Renal cortex interstitium (tissue), 11 donors: ENCODE measurements at regions not wholly inside any gene's neighbourhood (a gene's known extent, or its start where the extent isn't known, plus 50 kb on each side); places are given as distances from the start of the nearest gene placed in this dataset.
A peak's percentile ranks its signal among the peaks of the same experiment; 100 is the strongest.
"Not testable (repeated sequence)": the region's sequence is repeated elsewhere in the genome, so short reads cannot be mapped to it uniquely, and the experiment has no call there.

Experiments
- DNase-seq, 11 donors: peaks; one replicate each; pipeline ENCODE4 v3.0.0-alpha.2; 2013; ENCODE audit warnings: low read depth in 9 of 11, low spot score in 4 of 11; ENCODE audit errors: extremely low read depth in 1 of 11

DNA sequence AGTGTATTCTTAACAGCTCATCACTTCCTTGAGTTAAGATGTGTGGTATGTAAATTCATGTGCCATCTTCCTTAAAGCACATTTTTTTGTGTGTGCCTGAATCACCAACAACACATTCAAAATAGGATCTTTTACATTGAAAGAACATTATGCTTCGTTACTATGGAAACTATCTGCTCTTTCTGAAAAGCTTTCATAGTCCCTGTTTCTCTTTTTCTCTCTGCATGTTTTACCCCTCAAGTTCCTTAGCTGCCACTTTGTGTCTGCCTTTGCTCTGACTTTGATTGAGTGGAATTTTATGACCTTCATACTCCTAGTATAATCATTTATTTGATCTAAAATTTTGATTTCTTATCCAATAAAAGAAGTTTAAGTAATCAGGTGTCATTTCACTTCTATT lies 880.3 kb upstream of the FOXG1 start:
- no peak for DNase-seq

DNA sequence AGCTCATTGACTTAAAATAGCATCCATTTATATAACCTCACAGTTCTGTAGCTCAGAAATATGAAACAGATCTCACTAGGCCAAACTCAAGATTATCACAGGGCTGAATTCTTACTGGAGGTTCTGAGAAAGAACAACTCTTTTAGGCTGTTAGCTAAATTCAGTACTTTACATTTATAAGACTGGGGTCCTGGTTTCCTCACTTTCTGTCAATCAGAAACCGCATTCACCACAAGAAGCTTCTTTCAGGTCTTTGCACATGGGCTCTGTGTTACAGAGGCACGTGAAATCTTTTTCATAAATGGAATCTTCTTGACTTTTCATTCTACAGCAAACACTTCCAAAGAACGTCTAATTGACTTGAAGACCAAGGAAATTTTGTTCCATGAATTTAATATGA lies 876.3 kb upstream of the FOXG1 start:
- DNase-seq = no peak

DNA sequence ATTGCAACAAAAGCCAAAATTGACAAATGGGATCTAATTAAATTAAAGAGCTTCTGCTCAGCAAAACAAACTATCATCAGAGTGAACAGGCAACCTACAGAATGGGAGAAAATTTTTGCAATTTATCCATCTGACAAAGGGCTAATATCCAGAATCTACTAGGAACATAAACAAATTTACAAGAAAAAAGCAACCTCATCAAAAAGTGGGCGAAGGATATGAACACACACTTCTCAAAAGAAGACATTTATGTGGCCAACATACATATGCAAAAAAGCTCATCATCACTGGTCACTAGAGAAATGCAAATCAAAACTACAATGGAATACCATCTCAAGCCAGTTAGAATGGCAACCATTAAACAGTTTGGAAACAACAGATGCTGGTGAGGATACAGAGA lies 858.1 kb upstream of the FOXG1 start:
- DNase-seq = not testable (repeated sequence)

DNA sequence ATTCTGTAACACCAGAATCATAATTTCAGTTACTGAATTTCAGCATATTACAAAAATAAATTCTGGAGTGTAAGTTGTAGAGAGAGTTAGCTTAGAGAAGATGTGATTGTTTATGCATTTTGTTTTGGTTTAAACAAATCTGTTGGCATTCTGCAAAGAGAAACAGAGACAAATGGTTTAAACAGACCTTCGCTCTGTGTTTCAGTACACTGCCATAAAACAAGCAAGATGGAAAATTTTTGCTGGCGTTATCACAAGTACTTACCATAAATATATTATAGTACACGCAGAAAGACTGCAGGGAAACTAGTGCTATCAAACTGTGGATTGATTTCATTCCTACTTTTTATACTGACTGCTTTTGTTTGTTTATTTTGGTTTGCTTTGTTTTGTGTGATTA lies 850.3 kb upstream of the FOXG1 start:
- no peak for DNase-seq

DNA sequence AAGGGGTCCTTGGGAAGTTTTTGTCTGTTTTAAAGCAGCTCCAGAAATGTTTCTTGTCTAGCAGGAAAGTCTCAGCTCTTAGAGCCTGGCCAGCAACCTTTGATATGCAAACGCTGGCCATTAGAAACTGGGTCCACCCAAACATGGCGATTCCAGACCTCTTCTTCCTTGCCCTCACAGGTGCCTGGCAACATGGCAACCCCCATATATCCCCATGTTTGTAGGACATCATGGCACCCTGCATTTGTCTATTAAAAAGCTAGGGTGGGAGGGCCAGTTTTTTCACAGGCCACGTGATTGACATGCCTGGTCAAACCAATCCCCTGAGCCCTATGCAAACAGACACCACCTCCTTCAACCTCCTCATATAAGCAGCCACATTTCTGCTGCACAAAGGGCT lies 848.7 kb upstream of the FOXG1 start:
- DNase-seq = no peak

DNA sequence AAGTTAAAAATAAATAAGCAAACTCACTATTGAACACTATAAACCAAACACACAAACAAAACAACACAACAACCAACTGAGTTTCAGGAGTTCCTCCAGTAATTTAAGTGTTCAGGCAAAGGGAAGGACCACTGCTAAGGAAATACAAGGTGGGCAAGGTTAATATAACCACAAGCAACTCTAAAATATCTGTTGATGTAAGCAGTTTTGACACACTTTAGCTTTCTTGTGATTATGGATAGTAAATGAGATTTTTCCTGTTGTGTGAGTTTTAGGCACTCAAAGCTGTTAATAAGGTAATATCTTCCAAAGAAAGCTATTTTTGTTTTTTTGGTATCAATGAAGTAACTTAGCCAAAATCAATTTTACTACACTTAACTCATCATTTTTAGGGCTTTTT lies 839.1 kb upstream of the FOXG1 start:
- DNase-seq = no peak

DNA sequence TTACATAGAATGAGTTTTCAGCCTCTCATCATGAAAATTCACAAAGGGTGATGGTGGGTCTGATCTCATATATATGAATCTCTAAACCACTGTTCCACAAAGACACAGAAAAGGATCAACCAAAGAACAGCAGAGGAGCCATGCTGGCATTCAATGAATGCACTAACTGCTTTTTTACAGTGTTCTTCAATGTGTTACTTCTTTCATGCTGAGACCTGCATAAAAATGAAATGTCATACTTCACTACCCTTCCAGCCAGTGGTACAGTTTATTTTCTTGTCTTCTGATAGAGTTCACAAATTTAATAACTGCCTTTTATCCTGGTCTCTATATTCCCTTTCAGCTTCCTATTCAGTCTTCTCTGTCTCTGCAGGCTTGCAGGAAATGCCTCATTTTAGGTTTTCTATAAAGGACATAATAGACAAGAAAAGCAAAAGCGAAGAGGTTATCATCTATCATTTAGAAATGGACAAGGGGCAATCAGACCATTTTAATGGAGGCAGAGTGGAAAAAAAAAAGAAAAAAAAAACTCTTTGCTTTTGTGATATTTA lies 836.7 kb upstream of the FOXG1 start:
- DNase-seq = no peak

DNA sequence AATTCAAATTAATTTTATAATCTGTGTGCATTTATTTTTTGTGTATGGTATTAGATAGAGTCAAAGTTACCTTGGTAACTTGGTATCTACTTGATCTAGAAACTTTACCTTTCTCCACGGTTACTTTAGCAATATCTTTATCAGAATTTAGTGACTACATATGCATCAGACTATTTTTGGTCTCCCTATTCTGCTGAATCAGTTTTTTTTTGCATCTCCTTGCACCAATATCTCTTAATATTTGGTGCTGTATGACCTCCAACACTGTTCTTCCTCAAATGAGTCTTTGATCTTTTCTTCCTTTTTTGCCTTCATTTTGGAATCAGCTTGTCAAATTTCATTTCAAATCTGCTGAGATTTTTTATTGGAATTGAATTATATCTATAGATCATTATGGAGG lies 828.2 kb upstream of the FOXG1 start:
- no peak for DNase-seq

DNA sequence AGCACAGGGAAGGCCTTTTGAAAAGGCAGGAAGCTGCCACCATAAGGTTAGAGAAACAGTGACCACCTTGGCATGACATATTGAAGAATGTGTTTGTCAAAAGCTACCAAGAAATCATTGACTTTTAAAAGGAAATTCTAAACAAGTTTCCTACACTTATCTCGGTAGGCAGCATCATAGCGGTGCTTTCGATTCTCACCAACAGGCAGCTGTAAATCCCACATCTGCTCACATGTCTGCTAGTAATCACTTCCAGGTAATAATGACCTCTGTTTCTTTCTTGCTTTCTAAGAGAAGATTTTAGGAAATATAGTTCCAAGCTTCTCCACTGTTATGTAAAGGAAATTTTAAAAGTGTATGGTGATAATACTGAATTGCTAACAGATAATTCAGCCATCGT lies 821.1 kb upstream of the FOXG1 start:
- DNase-seq = no peak

DNA sequence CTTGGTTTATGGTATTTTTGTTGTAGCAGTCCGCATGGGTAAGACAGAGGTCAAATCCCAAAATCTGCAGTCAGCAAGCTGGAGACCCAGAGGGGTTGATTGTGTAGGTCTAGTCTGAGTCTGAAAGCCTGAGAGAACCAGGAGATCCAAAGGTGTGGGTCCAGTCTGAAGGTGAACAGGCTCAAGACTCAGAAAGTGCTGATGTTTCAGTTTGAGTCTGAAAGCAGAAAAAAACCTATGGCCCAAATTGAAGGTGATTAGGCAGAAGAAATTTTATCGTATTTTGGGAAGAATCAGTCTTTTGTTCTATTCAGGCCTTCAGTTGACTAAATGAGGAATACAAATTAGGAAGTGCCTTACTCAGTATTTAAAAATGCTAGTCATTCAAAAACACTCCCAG lies 807.8 kb upstream of the FOXG1 start:
- no peak for DNase-seq

DNA sequence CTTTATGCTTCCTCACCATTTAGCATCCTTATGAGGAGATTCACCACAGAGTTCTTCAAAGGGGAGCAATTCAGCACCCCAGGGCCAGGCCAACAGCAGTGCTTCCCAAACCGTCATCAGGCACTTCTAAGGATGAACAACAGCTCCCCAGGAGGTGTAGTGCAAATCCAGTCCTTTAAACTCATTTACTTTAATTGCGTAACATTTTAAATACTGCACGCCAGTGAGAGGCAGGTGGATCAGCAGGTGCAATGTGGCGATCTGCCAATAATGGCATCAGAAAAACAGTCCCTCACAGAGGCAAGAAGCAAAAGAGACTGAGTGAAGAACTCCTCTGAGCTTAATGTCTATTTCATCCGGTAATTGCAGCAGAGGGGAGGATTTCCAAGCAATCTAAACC lies 770.9 kb upstream of the FOXG1 start:
- DNase-seq = no peak

DNA sequence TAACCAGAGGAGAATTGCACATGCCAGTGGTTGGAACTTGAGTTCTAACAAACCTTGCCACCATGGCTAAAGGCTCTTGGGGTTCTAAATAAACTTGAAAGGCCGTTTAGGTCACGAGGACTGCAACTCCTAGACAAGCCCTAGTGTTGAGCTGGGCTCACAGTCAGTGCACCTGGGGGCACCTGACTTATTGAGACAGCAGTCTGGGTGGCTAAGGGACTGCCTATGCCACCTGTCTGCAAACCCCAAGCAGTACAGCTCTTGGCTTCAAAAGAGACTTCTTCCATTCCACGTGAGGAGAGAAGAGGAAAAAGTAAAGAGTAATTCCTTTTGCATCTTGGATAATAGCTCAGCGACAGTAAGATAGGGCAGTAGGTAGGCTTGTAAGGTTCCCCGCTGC lies 765.6 kb upstream of the FOXG1 start:
- no peak for DNase-seq

DNA sequence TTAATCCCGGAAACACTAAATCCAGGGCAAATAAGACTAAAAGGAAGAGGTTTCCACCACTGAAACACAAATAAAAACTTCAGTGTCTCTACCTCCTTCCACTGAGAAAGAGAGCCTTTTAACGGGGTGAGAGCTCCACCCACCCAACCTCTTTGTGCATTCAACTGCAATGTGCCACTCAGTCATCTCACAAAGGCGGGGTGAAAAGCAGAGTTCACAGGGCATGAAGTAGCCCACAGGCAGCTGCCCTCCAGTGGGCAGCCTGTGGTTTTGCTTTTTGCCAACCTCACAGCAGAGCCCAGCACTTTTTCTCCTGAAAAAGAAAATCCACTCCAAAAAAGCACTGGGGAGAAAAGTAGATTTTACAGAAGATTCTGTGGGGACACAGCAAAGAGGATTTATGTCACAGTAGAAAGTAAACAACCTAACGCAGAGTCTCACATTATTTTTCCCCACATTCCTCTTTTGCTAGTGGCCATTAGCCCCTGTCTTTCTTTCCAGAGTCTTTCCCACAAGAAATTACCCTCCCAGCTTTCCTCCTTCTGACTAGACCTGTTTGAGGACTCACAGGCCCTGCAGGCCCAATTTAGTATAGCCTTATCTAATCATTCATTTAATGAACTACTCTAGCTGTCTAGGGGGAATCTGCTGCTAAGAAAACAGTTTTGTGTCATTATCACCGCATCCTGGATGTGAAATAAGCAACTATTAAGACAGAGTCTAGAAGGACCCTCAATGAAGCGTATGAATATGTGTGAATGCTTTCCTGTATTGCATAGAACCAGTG lies 753.8 kb upstream of the FOXG1 start:
- DNase-seq = no peak

DNA sequence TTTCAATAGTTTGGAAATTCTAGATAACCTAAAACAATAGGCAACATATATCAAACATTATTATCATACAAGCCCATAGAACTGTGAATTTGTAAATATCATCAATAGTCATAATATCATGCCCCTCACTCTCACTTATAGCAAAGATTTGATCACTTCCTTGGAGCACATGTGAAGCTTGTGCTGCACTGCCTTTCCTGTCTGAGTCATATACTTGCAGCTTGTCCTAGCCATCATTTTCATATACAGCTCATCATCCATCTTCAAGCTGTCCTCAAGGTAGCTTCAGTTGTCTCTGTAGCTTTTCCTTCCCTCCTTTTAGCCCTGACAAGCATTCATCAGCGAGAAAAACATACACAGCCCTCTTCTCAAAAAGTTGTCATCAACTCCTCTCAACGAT lies 746.5 kb upstream of the FOXG1 start:
- DNase-seq = no peak

DNA sequence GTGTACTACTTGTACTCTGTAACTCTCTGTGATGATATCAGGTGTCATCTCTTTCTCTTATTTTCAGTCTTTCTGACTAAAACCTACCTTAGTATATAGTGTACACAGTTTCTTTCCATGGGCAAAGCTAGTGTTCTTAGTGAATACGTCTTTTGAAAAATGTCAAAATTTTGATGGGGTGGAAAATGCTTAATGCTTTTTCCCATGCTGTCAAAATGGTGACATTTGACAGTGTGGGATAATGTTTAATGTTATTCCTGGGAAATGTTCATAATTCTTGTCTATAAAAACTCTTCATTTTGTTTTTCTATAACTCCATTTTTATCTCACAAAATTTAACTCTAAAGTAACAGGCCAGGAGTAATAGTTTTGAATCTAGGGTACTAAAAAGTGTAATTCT lies 742.7 kb upstream of the FOXG1 start:
- no peak for DNase-seq

DNA sequence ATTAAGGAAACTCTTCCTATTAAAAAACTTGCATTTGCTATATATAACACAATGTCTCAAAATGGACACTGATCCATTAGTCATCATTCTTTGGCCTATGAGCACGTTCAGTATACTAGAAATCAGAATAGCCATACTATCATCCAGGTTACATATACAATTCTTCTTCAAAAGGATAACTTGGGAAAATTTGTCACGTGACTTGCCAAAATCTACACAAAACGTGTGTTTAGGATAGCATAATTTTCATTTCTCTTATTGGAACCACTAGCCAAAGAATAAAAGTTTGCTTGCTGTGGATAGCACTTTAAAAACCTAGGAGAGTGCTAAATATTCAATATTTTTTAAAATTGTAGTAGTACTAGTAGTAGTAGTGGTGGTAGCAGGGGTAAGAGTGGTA lies 714.3 kb upstream of the FOXG1 start:
- no peak for DNase-seq

DNA sequence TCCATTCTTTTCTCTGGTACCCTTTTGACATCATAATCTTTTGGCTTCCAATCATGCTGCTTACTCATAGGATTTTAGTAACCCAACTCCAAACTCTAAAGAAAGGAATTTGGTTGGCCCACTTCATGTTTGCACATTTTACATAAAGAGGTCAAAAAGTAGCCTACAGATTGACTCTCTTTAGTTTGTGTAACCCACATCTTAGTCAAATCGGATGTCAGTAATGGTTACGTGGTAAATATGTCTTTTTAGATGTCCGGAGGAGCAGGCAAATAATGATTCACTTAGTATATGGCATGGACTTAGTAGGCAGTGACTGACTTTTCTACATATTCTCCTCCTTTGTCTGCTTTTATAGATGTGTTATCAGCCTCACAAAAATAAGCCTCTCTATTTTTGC lies 711.6 kb upstream of the FOXG1 start:
- DNase-seq = no peak

DNA sequence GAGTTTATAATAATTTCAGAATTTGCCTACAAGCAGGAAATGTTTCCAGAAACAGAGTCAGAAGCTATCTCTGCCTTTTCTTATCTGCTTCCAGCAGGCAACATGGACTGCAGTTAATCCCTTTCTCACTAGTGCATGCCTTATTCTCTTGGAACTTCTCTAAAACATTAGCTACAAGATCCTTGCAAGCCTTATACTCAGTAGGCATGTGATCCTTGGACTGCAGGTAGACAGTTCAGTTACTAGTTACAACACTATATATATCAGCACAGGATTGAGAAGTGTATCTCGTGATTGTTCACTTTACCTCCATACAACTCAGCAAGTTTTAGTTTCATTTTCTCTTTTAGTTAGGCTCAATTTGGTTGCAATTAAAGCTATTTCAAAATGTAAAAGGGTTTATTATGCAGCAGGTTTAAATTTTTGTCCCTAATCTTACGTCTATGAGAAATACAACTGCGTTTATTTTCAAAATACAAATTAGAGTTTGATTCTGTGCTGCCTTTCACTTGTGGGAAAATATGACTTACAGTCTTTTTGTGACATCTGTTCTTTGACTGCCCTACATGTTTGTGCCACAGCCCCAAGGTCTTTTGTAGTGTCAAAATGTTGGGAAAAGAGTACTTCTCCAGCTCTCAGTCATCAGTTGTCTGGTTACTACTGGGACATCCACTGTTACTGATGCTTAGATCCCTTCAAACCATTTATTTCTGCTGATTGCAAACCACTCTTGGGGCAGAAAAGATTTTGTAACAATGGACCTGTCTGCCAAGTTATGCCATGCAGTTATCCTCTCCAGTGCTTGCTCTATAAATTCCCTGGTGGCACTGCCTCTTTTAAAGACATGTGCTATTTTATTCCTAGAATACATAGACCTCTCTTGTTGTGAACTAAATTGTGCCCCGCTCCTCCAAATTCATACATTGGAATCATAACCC lies 709.0 kb upstream of the FOXG1 start:
- peak in 1 of 11 donors; percentile 1 for DNase-seq

DNA sequence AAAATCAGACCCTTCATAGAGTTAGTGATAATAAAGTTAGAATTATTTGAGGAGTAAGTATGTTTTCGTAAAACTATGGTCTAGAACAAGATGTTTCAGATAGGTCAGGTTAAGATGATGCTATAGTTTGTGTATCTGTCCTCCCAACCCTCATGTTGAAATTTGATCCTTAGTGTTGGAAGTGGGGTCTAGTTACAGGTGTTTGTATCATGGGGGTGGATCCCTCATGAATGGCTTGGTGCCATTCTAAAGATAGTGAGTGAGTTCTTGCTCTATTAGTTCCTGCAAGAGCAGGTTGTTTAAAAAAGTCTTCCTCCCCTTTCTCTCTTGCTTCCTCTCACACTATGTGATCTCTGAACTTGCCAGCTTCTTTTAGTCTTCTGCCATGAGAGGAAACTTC lies 707.3 kb upstream of the FOXG1 start:
- no peak for DNase-seq

DNA sequence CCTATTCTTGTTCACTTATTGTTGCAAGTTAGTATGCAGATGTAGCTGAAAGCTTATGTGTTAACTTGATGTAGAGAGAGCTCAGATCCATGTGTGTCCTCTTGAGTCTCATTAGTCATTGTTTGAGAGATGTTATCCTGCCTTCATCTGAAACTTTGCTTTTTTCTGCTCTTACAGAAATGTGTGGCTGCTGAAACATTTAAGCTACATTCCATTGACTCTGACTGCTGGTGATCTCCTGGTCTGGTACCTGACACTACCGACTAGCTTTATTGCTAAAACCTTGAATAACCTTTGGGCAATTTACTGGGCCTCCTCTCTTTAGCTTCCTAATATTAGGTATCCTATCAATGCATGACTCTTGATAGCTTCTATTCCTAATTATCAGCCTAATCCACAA lies 705.6 kb upstream of the FOXG1 start:
- DNase-seq = no peak
